ENCODE measurements at regions not wholly inside any gene's neighbourhood (a gene's known extent, or its start where the extent isn't known, plus 50 kb on each side); places are given as distances from the start of the nearest gene placed in this dataset.

GRCh38 chr2:175559613-175560012 is 378.1 kb upstream of the ATP5MC3 start:
- TF ChIP-seq CSRNP3 (CRISPR knock-in tag; IDR thresholded peaks at IDR 0.05) = no peak
- TF ChIP-seq ESRRG (CRISPR knock-in tag; IDR thresholded peaks at IDR 0.05) = no peak
- no peak for TF ChIP-seq TCF4 (CRISPR knock-in tag; IDR thresholded peaks at IDR 0.05; ENCODE audit: borderline replicate concordance)
- TF ChIP-seq ZNF565 (CRISPR knock-in tag; conservative IDR thresholded peaks at IDR 0.05; ENCODE audit: low read depth) = no peak
- no peak for TF ChIP-seq ISL1 (CRISPR knock-in tag; IDR thresholded peaks at IDR 0.05)
- TF ChIP-seq ZNF8 (CRISPR knock-in tag; IDR thresholded peaks at IDR 0.05) = no peak
- TF ChIP-seq ARNTL (CRISPR knock-in tag; IDR thresholded peaks at IDR 0.05; ENCODE audit: borderline replicate concordance, low read depth) = no peak
- TF ChIP-seq ZFP3 (CRISPR knock-in tag; IDR thresholded peaks at IDR 0.05) = no peak
- TF ChIP-seq ZC3H10 (CRISPR knock-in tag; IDR thresholded peaks at IDR 0.05) = no peak
- no peak for TF ChIP-seq PPARA (CRISPR knock-in tag; IDR thresholded peaks at IDR 0.05; ENCODE audit: borderline replicate concordance)
- TF ChIP-seq, protein P1, sequence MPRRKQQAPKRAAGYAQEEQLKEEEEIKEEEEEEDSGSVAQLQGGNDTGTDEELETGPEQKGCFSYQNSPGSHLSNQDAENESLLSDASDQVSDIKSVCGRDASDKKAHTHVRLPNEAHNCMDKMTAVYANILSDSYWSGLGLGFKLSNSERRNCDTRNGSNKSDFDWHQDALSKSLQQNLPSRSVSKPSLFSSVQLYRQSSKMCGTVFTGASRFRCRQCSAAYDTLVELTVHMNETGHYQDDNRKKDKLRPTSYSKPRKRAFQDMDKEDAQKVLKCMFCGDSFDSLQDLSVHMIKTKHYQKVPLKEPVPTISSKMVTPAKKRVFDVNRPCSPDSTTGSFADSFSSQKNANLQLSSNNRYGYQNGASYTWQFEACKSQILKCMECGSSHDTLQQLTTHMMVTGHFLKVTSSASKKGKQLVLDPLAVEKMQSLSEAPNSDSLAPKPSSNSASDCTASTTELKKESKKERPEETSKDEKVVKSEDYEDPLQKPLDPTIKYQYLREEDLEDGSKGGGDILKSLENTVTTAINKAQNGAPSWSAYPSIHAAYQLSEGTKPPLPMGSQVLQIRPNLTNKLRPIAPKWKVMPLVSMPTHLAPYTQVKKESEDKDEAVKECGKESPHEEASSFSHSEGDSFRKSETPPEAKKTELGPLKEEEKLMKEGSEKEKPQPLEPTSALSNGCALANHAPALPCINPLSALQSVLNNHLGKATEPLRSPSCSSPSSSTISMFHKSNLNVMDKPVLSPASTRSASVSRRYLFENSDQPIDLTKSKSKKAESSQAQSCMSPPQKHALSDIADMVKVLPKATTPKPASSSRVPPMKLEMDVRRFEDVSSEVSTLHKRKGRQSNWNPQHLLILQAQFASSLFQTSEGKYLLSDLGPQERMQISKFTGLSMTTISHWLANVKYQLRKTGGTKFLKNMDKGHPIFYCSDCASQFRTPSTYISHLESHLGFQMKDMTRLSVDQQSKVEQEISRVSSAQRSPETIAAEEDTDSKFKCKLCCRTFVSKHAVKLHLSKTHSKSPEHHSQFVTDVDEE (CRISPR knock-in tag; IDR thresholded peaks at IDR 0.05) = no peak
- TF ChIP-seq RARB (CRISPR knock-in tag; IDR thresholded peaks at IDR 0.05) = no peak
- no peak for TF ChIP-seq BACH2 (CRISPR knock-in tag; IDR thresholded peaks at IDR 0.05; ENCODE audit: borderline replicate concordance)
- no peak for TF ChIP-seq ZFP30 (CRISPR knock-in tag; IDR thresholded peaks at IDR 0.05)
- TF ChIP-seq OSR1 (CRISPR knock-in tag; IDR thresholded peaks at IDR 0.05) = no peak
- TF ChIP-seq, protein P2, sequence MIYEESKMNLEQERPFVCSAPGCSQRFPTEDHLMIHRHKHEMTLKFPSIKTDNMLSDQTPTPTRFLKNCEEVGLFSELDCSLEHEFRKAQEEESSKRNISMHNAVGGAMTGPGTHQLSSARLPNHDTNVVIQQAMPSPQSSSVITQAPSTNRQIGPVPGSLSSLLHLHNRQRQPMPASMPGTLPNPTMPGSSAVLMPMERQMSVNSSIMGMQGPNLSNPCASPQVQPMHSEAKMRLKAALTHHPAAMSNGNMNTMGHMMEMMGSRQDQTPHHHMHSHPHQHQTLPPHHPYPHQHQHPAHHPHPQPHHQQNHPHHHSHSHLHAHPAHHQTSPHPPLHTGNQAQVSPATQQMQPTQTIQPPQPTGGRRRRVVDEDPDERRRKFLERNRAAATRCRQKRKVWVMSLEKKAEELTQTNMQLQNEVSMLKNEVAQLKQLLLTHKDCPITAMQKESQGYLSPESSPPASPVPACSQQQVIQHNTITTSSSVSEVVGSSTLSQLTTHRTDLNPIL (CRISPR knock-in tag; IDR thresholded peaks at IDR 0.05; ENCODE audit: low read depth) = no peak
- TF ChIP-seq ZNF70 (CRISPR knock-in tag; IDR thresholded peaks at IDR 0.05) = no peak
- TF ChIP-seq, protein P3, sequence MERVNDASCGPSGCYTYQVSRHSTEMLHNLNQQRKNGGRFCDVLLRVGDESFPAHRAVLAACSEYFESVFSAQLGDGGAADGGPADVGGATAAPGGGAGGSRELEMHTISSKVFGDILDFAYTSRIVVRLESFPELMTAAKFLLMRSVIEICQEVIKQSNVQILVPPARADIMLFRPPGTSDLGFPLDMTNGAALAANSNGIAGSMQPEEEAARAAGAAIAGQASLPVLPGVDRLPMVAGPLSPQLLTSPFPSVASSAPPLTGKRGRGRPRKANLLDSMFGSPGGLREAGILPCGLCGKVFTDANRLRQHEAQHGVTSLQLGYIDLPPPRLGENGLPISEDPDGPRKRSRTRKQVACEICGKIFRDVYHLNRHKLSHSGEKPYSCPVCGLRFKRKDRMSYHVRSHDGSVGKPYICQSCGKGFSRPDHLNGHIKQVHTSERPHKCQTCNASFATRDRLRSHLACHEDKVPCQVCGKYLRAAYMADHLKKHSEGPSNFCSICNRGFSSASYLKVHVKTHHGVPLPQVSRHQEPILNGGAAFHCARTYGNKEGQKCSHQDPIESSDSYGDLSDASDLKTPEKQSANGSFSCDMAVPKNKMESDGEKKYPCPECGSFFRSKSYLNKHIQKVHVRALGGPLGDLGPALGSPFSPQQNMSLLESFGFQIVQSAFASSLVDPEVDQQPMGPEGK (CRISPR knock-in tag; IDR thresholded peaks at IDR 0.05; ENCODE audit: borderline replicate concordance) = no peak
- ATAC-seq = no peak

DNA sequence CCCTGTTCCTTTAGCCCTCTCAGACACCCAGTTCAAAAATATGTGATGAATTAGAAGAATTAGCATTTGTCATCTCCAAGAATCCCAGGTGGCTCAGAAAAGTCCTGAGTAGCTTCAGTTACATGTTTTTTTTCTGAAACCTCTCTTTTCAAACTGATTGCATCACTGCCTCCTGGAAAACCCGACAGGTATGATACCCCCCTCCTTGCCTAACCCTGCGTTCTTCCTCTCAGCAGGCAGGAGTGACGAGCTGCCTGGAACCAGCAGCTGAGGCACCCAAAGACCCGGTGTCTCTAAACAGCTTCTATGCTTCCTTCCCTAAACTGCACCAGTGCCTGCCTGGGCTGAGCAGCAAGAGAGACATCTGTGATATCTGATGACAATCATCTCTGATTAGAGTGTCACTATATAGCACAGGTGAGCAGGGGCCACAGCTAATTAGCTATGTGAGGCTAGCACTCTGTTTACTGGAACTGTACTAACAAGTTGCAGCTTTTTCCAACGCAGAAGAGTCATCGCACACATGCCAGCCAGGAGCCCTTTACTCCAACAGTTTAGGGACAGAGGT is 376.4 kb upstream of the ATP5MC3 start:
- TF ChIP-seq GLIS3 (CRISPR knock-in tag; IDR thresholded peaks at IDR 0.05) = no peak
- TF ChIP-seq TCF4 (CRISPR knock-in tag; IDR thresholded peaks at IDR 0.05; ENCODE audit: borderline replicate concordance) = no peak
- no peak for TF ChIP-seq ZFP30 (CRISPR knock-in tag; IDR thresholded peaks at IDR 0.05)
- no peak for ATAC-seq

GRCh38 chr2:175553910-175554309 is 372.4 kb upstream of the ATP5MC3 start:
- TF ChIP-seq OSR1 (CRISPR knock-in tag; IDR thresholded peaks at IDR 0.05) (no peak), CSDC2 (CRISPR knock-in tag; IDR thresholded peaks at IDR 0.05) (no peak), ARNTL (CRISPR knock-in tag; IDR thresholded peaks at IDR 0.05; ENCODE audit: borderline replicate concordance, low read depth) (no peak), ZNF8 (CRISPR knock-in tag; IDR thresholded peaks at IDR 0.05) (no peak)
- no peak for ATAC-seq

DNA sequence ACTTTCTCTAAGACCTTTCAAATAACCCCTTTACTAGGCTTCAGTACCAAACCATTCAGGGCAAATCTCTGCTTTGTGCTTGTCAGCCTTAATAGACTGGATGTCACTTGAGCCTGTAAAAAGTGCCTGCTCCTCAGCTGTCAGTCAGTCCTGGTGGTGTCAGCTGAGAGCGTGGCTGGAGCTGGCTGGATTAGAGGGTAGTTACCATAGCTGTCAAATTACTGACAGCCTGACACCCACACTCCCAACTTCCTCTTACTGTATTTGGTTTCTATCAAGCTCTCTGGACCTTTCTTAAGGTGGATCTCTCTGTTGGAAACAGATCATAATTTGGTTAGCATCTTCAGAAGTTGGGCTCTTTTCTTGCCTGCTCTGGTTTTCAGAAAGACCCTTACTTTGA is 371.4 kb upstream of the ATP5MC3 start:
- no peak for ATAC-seq
- TF ChIP-seq ZNF70 (CRISPR knock-in tag; IDR thresholded peaks at IDR 0.05) = no peak
- TF ChIP-seq, protein P4, sequence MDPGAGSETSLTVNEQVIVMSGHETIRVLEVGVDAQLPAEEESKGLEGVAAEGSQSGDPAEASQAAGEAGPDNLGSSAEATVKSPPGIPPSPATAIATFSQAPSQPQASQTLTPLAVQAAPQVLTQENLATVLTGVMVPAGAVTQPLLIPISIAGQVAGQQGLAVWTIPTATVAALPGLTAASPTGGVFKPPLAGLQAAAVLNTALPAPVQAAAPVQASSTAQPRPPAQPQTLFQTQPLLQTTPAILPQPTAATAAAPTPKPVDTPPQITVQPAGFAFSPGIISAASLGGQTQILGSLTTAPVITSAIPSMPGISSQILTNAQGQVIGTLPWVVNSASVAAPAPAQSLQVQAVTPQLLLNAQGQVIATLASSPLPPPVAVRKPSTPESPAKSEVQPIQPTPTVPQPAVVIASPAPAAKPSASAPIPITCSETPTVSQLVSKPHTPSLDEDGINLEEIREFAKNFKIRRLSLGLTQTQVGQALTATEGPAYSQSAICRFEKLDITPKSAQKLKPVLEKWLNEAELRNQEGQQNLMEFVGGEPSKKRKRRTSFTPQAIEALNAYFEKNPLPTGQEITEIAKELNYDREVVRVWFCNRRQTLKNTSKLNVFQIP (CRISPR knock-in tag; IDR thresholded peaks at IDR 0.05; ENCODE audit: borderline replicate concordance, low read depth) = no peak
- TF ChIP-seq, protein P3 (CRISPR knock-in tag; IDR thresholded peaks at IDR 0.05; ENCODE audit: borderline replicate concordance) = no peak
- TF ChIP-seq ARNTL (CRISPR knock-in tag; IDR thresholded peaks at IDR 0.05; ENCODE audit: borderline replicate concordance, low read depth) = no peak
- TF ChIP-seq ZFP30 (CRISPR knock-in tag; IDR thresholded peaks at IDR 0.05) = no peak
- TF ChIP-seq BACH2 (CRISPR knock-in tag; IDR thresholded peaks at IDR 0.05; ENCODE audit: borderline replicate concordance) = no peak
- no peak for TF ChIP-seq OSR1 (CRISPR knock-in tag; IDR thresholded peaks at IDR 0.05)
- TF ChIP-seq CSDC2 (CRISPR knock-in tag; IDR thresholded peaks at IDR 0.05) = no peak
- TF ChIP-seq CSRNP3 (CRISPR knock-in tag; IDR thresholded peaks at IDR 0.05) = no peak
- no peak for TF ChIP-seq PPARA (CRISPR knock-in tag; IDR thresholded peaks at IDR 0.05; ENCODE audit: borderline replicate concordance)
- TF ChIP-seq ISL1 (CRISPR knock-in tag; IDR thresholded peaks at IDR 0.05) = no peak
- no peak for TF ChIP-seq SNAI2 (CRISPR knock-in tag; IDR thresholded peaks at IDR 0.05)
